ENCODE measurements at regions not wholly inside any gene's neighbourhood (a gene's known extent, or its start where the extent isn't known, plus 50 kb on each side); places are given as distances from the start of the nearest gene placed in this dataset.

- Histone ChIP-seq H3K4me3 (ENCODE audit: low read depth in 1 of 5, low read length in 5 of 5) (no peak overlapping the region), H3K27me3 (ENCODE audit: control insufficient read depth in 5 of 5, insufficient read depth in 4 of 5, low read length in 5 of 5) (no peaks in the 10 kb centered on the region)
These were observed 85.6 kb upstream of the PTPRK start for GRCh38 chr6:128605961-128606360.

GRCh38 chr6:128601060-128601459 is 80.7 kb upstream of the PTPRK start:
- H3K27ac ChIP-seq (ENCODE audit: low read depth, low read length): no peak overlapping the region
- no peaks in the 10 kb centered on the region for H3K36me3 ChIP-seq (ENCODE audit: control insufficient read depth in 5 of 5, insufficient read depth in 5 of 5, low read length in 5 of 5)
- no peak overlapping the region for H3K9ac ChIP-seq (ENCODE audit: low read length in 5 of 5)
- H3K27me3 ChIP-seq (ENCODE audit: control insufficient read depth in 5 of 5, insufficient read depth in 4 of 5, low read length in 5 of 5): no peaks in the 10 kb centered on the region
- no peaks in the 10 kb centered on the region for H3K9me3 ChIP-seq (ENCODE audit: control insufficient read depth in 5 of 5, low read length in 5 of 5)
- H3K4me1 ChIP-seq (ENCODE audit: control insufficient read depth in 5 of 5, insufficient read depth in 5 of 5, low read length in 5 of 5): no peaks in the 10 kb centered on the region
- no peak overlapping the region for H3K4me3 ChIP-seq (ENCODE audit: low read depth in 1 of 5, low read length in 5 of 5)

More at GRCh38 chr6:128605961-128606360, 85.6 kb upstream of the PTPRK start:
- Histone ChIP-seq H3K4me1 (ENCODE audit: control insufficient read depth in 5 of 5, insufficient read depth in 5 of 5, low read length in 5 of 5) (no peaks in the 10 kb centered on the region), H3K36me3 (ENCODE audit: control insufficient read depth in 5 of 5, insufficient read depth in 5 of 5, low read length in 5 of 5) (no peaks in the 10 kb centered on the region), H3K9ac (ENCODE audit: low read length in 5 of 5) (no peak overlapping the region), H3K9me3 (ENCODE audit: control insufficient read depth in 5 of 5, low read length in 5 of 5) (no peaks in the 10 kb centered on the region), H3K27ac (ENCODE audit: low read depth, low read length) (no peak overlapping the region)

- Histone ChIP-seq H3K27ac (ENCODE audit: low read depth, low read length) (no peak overlapping the region), H3K9ac (ENCODE audit: low read length in 5 of 5) (no peak overlapping the region), H3K9me3 (ENCODE audit: control insufficient read depth in 5 of 5, low read length in 5 of 5) (no peaks in the 10 kb centered on the region), H3K4me1 (ENCODE audit: control insufficient read depth in 5 of 5, insufficient read depth in 5 of 5, low read length in 5 of 5) (no peaks in the 10 kb centered on the region), H3K27me3 (ENCODE audit: control insufficient read depth in 5 of 5, insufficient read depth in 4 of 5, low read length in 5 of 5) (no peaks in the 10 kb centered on the region), H3K36me3 (ENCODE audit: control insufficient read depth in 5 of 5, insufficient read depth in 5 of 5, low read length in 5 of 5) (no peaks in the 10 kb centered on the region), H3K4me3 (ENCODE audit: low read depth in 1 of 5, low read length in 5 of 5) (no peak overlapping the region)
These were observed 80.1 kb upstream of the PTPRK start for GRCh38 chr6:128600397-128600951.

- Histone ChIP-seq H3K9me3 (ENCODE audit: control insufficient read depth in 5 of 5, low read length in 5 of 5) (no peaks in the 10 kb centered on the region), H3K27ac (ENCODE audit: low read depth, low read length) (no peak overlapping the region), H3K36me3 (ENCODE audit: control insufficient read depth in 5 of 5, insufficient read depth in 5 of 5, low read length in 5 of 5) (no peaks in the 10 kb centered on the region)
These were observed 78.6 kb upstream of the PTPRK start for GRCh38 chr6:128599036-128599435.

GRCh38 chr6:128598571-128598970 is 78.2 kb upstream of the PTPRK start:
- Histone ChIP-seq H3K27me3 (ENCODE audit: control insufficient read depth in 5 of 5, insufficient read depth in 4 of 5, low read length in 5 of 5) (no peaks in the 10 kb centered on the region), H3K4me1 (ENCODE audit: control insufficient read depth in 5 of 5, insufficient read depth in 5 of 5, low read length in 5 of 5) (no peaks in the 10 kb centered on the region), H3K36me3 (ENCODE audit: control insufficient read depth in 5 of 5, insufficient read depth in 5 of 5, low read length in 5 of 5) (no peaks in the 10 kb centered on the region), H3K9ac (ENCODE audit: low read length in 5 of 5) (no peak overlapping the region), H3K4me3 (ENCODE audit: low read depth in 1 of 5, low read length in 5 of 5) (no peak overlapping the region), H3K9me3 (ENCODE audit: control insufficient read depth in 5 of 5, low read length in 5 of 5) (no peaks in the 10 kb centered on the region), H3K27ac (ENCODE audit: low read depth, low read length) (no peak overlapping the region)

More at GRCh38 chr6:128599036-128599435, 78.6 kb upstream of the PTPRK start:
- H3K4me1 ChIP-seq (ENCODE audit: control insufficient read depth in 5 of 5, insufficient read depth in 5 of 5, low read length in 5 of 5): no peaks in the 10 kb centered on the region
- no peak overlapping the region for H3K4me3 ChIP-seq (ENCODE audit: low read depth in 1 of 5, low read length in 5 of 5)
- no peaks in the 10 kb centered on the region for H3K27me3 ChIP-seq (ENCODE audit: control insufficient read depth in 5 of 5, insufficient read depth in 4 of 5, low read length in 5 of 5)
- no peak overlapping the region for H3K9ac ChIP-seq (ENCODE audit: low read length in 5 of 5)

GRCh38 chr6:128597956-128598355 is 77.6 kb upstream of the PTPRK start:
- Histone ChIP-seq H3K36me3 (ENCODE audit: control insufficient read depth in 5 of 5, insufficient read depth in 5 of 5, low read length in 5 of 5) (no peaks in the 10 kb centered on the region), H3K9ac (ENCODE audit: low read length in 5 of 5) (no peak overlapping the region), H3K27me3 (ENCODE audit: control insufficient read depth in 5 of 5, insufficient read depth in 4 of 5, low read length in 5 of 5) (no peaks in the 10 kb centered on the region), H3K4me3 (ENCODE audit: low read depth in 1 of 5, low read length in 5 of 5) (no peak overlapping the region), H3K27ac (ENCODE audit: low read depth, low read length) (no peak overlapping the region), H3K4me1 (ENCODE audit: control insufficient read depth in 5 of 5, insufficient read depth in 5 of 5, low read length in 5 of 5) (no peaks in the 10 kb centered on the region), H3K9me3 (ENCODE audit: control insufficient read depth in 5 of 5, low read length in 5 of 5) (no peaks in the 10 kb centered on the region)

GRCh38 chr6:128597004-128597403 is 76.6 kb upstream of the PTPRK start:
- H3K9me3 ChIP-seq (ENCODE audit: control insufficient read depth in 5 of 5, low read length in 5 of 5): no peaks in the 10 kb centered on the region
- H3K36me3 ChIP-seq (ENCODE audit: control insufficient read depth in 5 of 5, insufficient read depth in 5 of 5, low read length in 5 of 5): no peaks in the 10 kb centered on the region
- H3K27me3 ChIP-seq (ENCODE audit: control insufficient read depth in 5 of 5, insufficient read depth in 4 of 5, low read length in 5 of 5): no peaks in the 10 kb centered on the region
- no peak overlapping the region for H3K9ac ChIP-seq (ENCODE audit: low read length in 5 of 5)
- H3K4me1 ChIP-seq (ENCODE audit: control insufficient read depth in 5 of 5, insufficient read depth in 5 of 5, low read length in 5 of 5): no peaks in the 10 kb centered on the region
- no peak overlapping the region for H3K4me3 ChIP-seq (ENCODE audit: low read depth in 1 of 5, low read length in 5 of 5)
- no peak overlapping the region for H3K27ac ChIP-seq (ENCODE audit: low read depth, low read length)

- H3K9ac ChIP-seq (ENCODE audit: low read length in 5 of 5): no peak overlapping the region
- no peaks in the 10 kb centered on the region for H3K36me3 ChIP-seq (ENCODE audit: control insufficient read depth in 5 of 5, insufficient read depth in 5 of 5, low read length in 5 of 5)
- peaks cover 0 to 5% (median 0%) of the 10 kb centered on the region in 5 donors for H3K9me3 ChIP-seq (ENCODE audit: control insufficient read depth in 5 of 5, low read length in 5 of 5)
- no peak overlapping the region for H3K27ac ChIP-seq (ENCODE audit: low read depth, low read length)
- H3K4me1 ChIP-seq (ENCODE audit: control insufficient read depth in 5 of 5, insufficient read depth in 5 of 5, low read length in 5 of 5): no peaks in the 10 kb centered on the region
- H3K4me3 ChIP-seq (ENCODE audit: low read depth in 1 of 5, low read length in 5 of 5): no peak overlapping the region
- no peaks in the 10 kb centered on the region for H3K27me3 ChIP-seq (ENCODE audit: control insufficient read depth in 5 of 5, insufficient read depth in 4 of 5, low read length in 5 of 5)
These were observed 75.1 kb upstream of the PTPRK start for GRCh38 chr6:128595544-128595943.

GRCh38 chr6:128586095-128586494 is 65.7 kb upstream of the PTPRK start:
- H3K4me3 ChIP-seq (ENCODE audit: low read depth in 1 of 5, low read length in 5 of 5): no peak overlapping the region
- no peak overlapping the region for H3K9ac ChIP-seq (ENCODE audit: low read length in 5 of 5)
- H3K9me3 ChIP-seq (ENCODE audit: control insufficient read depth in 5 of 5, low read length in 5 of 5): peaks cover 0 to 4% (median 0%) of the 10 kb centered on the region in 5 donors
- H3K36me3 ChIP-seq (ENCODE audit: control insufficient read depth in 5 of 5, insufficient read depth in 5 of 5, low read length in 5 of 5): no peaks in the 10 kb centered on the region
- H3K27ac ChIP-seq (ENCODE audit: low read depth, low read length): no peak overlapping the region
- no peaks in the 10 kb centered on the region for H3K4me1 ChIP-seq (ENCODE audit: control insufficient read depth in 5 of 5, insufficient read depth in 5 of 5, low read length in 5 of 5)
- no peaks in the 10 kb centered on the region for H3K27me3 ChIP-seq (ENCODE audit: control insufficient read depth in 5 of 5, insufficient read depth in 4 of 5, low read length in 5 of 5)

GRCh38 chr6:128580224-128581110 is 60.1 kb upstream of the PTPRK start:
- Histone ChIP-seq H3K4me3 (ENCODE audit: low read depth in 1 of 5, low read length in 5 of 5) (no peak overlapping the region), H3K4me1 (ENCODE audit: control insufficient read depth in 5 of 5, insufficient read depth in 5 of 5, low read length in 5 of 5) (no peaks in the 10 kb centered on the region), H3K9ac (ENCODE audit: low read length in 5 of 5) (no peak overlapping the region), H3K27ac (ENCODE audit: low read depth, low read length) (no peak overlapping the region), H3K27me3 (ENCODE audit: control insufficient read depth in 5 of 5, insufficient read depth in 4 of 5, low read length in 5 of 5) (no peaks in the 10 kb centered on the region), H3K9me3 (ENCODE audit: control insufficient read depth in 5 of 5, low read length in 5 of 5) (no peaks in the 10 kb centered on the region), H3K36me3 (ENCODE audit: control insufficient read depth in 5 of 5, insufficient read depth in 5 of 5, low read length in 5 of 5) (no peaks in the 10 kb centered on the region)

All from subcutaneous abdominal adipose tissue (tissue), 5 donors.